ENCODE measurements at regions not wholly inside any gene's neighbourhood (a gene's known extent, or its start where the extent isn't known, plus 50 kb on each side); places are given as distances from the start of the nearest gene placed in this dataset.

DNA sequence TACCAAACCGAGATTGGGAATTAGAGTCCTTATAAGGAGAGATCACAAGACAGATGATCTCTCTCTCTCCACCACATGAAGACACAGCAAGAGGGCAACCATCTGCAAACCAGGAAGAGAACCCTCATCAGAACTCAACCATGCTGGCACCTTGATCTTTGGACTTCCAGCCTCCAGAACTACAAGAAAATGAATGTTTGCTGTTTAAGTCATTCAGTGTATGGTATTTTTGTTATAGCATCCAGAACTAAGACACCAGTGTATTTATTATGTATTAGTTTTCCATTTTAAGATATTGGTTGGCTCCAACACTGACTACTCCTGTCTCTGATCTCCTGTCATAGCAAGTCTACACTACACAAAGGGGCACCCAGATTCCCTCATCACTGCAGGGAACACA is 86.9 kb downstream of the CCDC34 start:
- no peak for DNase-seq (ENCODE audit: low read depth, low spot score)
- Histone ChIP-seq H3K36me3 (ENCODE audit: insufficient read depth, low read length) (no peaks in the 10 kb centered on the region), H3K9ac (ENCODE audit: insufficient read length) (no peak overlapping the region), H3K27ac (no peak overlapping the region), H3K4me3 (no peak overlapping the region), H3K9me3 (ENCODE audit: low read depth, low read length) (no peaks in the 10 kb centered on the region)
- TF ChIP-seq EZH2 (IDR thresholded peaks at IDR 0.05) (no peak), POLR2AphosphoS5 (IDR thresholded peaks at IDR 0.05; ENCODE audit: borderline replicate concordance, low read depth, low read length) (no peak), FOXP2 (optimal IDR thresholded peaks at IDR 0.05; ENCODE audit: control extremely low read depth, extremely low read length, insufficient read depth) (no peak)

DNA sequence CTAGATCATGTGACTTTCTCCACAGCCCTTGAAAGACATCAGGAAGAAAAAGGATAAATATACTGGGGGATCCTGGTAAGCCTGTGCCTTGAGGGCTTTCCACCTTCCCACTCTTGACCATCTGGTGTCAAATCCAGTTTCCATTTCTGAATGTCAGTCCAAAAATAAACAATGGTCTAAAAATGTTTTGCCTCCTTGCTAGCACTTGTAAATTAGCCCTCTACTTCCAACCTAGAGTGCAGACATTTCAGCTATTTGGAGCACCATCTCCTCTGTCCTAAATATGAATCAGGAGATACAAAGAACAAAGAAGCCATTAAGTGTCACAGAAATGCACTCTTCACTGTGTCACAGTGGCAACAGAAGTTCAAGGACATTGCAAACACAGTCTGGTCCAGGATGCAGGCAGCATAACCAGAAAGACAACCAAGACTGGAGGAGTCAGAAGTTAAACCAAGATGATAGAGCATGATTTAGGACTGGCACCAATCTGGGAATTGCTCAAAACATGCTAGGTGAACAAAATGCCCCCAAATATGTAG is 88.1 kb downstream of the CCDC34 start:
- Histone ChIP-seq H3K27ac (no peak overlapping the region), H3K36me3 (ENCODE audit: insufficient read depth, low read length) (no peaks in the 10 kb centered on the region), H3K9me3 (ENCODE audit: low read depth, low read length) (no peaks in the 10 kb centered on the region), H3K4me3 (no peak overlapping the region), H3K9ac (ENCODE audit: insufficient read length) (no peak overlapping the region)
- no peak for TF ChIP-seq POLR2AphosphoS5 (IDR thresholded peaks at IDR 0.05; ENCODE audit: borderline replicate concordance, low read depth, low read length)
- TF ChIP-seq EZH2 (IDR thresholded peaks at IDR 0.05), result no peak
- TF ChIP-seq FOXP2 (optimal IDR thresholded peaks at IDR 0.05; ENCODE audit: control extremely low read depth, extremely low read length, insufficient read depth), result no peak
- no peak for DNase-seq (ENCODE audit: low read depth, low spot score)

DNA sequence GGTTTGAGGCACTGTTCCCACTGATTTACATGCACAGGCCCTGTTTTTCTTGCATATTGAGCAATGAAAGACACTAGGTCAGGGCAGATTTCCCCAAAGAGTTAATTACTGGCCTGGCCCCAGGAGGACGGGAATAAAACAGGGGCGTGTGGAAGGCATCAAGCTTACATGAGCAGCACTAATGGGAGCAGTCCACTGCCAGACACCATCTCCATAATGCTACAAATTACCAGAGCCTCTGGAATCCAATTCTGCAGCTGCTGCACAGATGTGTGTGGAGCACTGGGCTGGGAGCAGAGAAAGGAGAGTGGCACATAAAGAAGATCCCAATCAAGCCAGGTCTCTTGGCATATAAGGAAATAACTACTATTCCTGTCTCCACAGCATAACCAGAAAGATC is 96.9 kb downstream of the CCDC34 start:
- H3K9ac ChIP-seq (ENCODE audit: insufficient read length), result no peak overlapping the region
- no peak for DNase-seq (ENCODE audit: low read depth, low spot score)
- no peak overlapping the region for H3K4me3 ChIP-seq
- TF ChIP-seq POLR2AphosphoS5 (IDR thresholded peaks at IDR 0.05; ENCODE audit: borderline replicate concordance, low read depth, low read length), result no peak
- TF ChIP-seq FOXP2 (optimal IDR thresholded peaks at IDR 0.05; ENCODE audit: control extremely low read depth, extremely low read length, insufficient read depth), result no peak
- TF ChIP-seq EZH2 (IDR thresholded peaks at IDR 0.05), result no peak
- 0 out of 2 replicates have a peak, but pooled peaks cover 1% of the 10 kb centered on the region for H3K9me3 ChIP-seq (ENCODE audit: low read depth, low read length)
- no peaks in the 10 kb centered on the region for H3K36me3 ChIP-seq (ENCODE audit: insufficient read depth, low read length)
- H3K27ac ChIP-seq, result no peak overlapping the region

DNA sequence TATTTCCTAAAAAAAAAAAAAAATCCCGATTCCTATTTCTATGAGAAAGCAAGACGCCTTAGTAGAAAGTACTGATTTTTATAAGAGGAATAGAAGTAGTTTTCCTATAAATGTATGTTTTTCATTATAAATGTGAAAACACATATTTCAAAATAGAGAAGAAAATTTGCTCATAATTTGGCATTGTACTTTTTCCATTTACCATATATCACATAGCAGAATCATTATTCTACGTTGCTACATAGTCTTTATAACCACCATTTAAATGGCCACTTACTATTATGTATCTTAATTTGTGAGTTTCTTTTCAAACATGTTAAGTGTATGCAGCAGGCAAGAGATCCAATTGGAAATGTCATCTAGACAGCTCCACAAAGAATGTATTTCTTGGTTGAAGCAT is 99.0 kb downstream of the CCDC34 start:
- Histone ChIP-seq H3K4me3 (no peak overlapping the region), H3K27ac (no peak overlapping the region), H3K36me3 (ENCODE audit: insufficient read depth, low read length) (no peaks in the 10 kb centered on the region), H3K9ac (ENCODE audit: insufficient read length) (no peak overlapping the region), H3K9me3 (ENCODE audit: low read depth, low read length) (0 out of 2 replicates have a peak, but pooled peaks cover 4% of the 10 kb centered on the region)
- DNase-seq (ENCODE audit: low read depth, low spot score), result no peak
- TF ChIP-seq EZH2 (IDR thresholded peaks at IDR 0.05) (no peak), FOXP2 (optimal IDR thresholded peaks at IDR 0.05; ENCODE audit: control extremely low read depth, extremely low read length, insufficient read depth) (no peak), POLR2AphosphoS5 (IDR thresholded peaks at IDR 0.05; ENCODE audit: borderline replicate concordance, low read depth, low read length) (no peak)

DNA sequence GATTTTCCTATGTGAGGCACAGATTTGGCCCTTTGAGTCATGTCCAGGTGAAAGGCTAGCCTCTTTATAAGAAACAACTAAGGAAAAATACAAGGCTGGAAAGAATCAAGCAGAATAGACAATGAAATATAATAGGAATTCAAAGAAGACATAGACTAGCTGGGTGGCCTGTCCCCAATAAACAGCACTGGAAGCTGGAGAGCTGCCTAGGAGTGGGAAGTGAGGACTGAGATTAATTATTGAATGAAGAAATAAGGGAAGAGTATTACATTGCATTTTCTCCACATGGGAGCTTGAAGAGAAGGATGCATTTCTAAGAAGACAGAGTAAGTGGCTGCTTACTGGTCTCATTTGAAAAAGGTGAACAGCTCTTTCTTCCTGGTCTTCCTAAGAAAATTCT is 100.0 kb downstream of the CCDC34 start:
- DNase-seq (ENCODE audit: low read depth, low spot score), result no peak
- Histone ChIP-seq H3K27ac (no peak overlapping the region), H3K4me3 (no peak overlapping the region), H3K36me3 (ENCODE audit: insufficient read depth, low read length) (no peaks in the 10 kb centered on the region), H3K9me3 (ENCODE audit: low read depth, low read length) (0 out of 2 replicates have a peak, but pooled peaks cover 4% of the 10 kb centered on the region), H3K9ac (ENCODE audit: insufficient read length) (no peak overlapping the region)
- no peak for TF ChIP-seq EZH2 (IDR thresholded peaks at IDR 0.05)
- no peak for TF ChIP-seq FOXP2 (optimal IDR thresholded peaks at IDR 0.05; ENCODE audit: control extremely low read depth, extremely low read length, insufficient read depth)

DNA sequence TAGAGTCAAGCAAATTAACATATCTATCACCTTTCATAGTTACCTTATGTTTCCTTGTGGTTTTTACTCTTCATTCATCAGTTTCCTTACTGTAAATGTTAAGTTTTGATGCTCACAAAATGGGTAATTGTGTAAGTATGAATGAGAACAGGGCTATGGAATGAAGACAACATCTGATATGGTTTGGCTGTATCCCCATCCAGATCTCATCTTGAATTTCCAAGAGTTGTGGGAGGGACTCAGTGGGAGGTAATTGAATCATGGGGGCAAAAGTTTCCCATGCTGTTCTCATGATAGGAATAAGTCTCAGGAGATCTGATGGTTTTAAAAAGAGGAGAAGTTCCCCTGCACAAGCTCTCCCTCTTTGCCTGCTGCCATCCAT is 107.6 kb downstream of the CCDC34 start:
- H3K9me3 ChIP-seq (ENCODE audit: low read depth, low read length), result no peaks in the 10 kb centered on the region
- DNase-seq (ENCODE audit: low read depth, low spot score), result no peak
- TF ChIP-seq POLR2AphosphoS5 (IDR thresholded peaks at IDR 0.05; ENCODE audit: borderline replicate concordance, low read depth, low read length) (no peak), FOXP2 (optimal IDR thresholded peaks at IDR 0.05; ENCODE audit: control extremely low read depth, extremely low read length, insufficient read depth) (no peak), EZH2 (IDR thresholded peaks at IDR 0.05) (no peak)
- no peaks in the 10 kb centered on the region for H3K36me3 ChIP-seq (ENCODE audit: insufficient read depth, low read length)
- H3K27ac ChIP-seq, result no peak overlapping the region
- no peak overlapping the region for H3K9ac ChIP-seq (ENCODE audit: insufficient read length)
- H3K4me3 ChIP-seq, result no peak overlapping the region

DNA sequence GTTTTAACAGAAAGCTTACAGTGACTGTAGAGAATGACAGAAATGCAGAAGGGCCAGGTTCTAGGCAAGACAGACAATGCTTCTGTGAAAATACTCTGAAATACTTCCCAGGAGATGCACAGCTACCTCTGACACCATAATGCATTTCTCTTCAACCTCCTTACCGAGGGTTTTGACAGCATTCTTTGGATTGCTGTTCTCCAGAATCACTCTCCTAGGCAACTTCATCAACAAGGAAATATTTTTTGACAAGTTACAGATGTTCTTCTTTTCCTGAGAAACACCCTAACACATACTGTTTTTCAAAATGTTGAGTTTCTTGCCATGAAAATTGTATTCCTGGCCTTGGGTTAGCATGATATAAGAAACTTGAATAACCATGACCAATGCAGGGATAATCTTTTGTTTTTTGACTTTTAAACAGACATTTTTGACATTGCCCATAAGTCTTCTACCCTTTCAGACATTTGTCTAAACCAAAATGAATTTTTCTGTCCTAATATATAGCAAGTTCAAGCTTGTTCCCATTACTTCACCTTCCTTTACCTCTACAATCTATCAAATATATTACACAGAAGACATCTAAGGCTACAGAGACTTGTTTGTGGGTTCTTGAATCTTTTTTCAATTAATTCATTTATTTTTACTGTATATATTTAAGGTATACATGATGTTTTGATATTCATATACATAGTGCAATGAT is 108.1 kb downstream of the CCDC34 start:
- DNase-seq (ENCODE audit: low read depth, low spot score), result no peak
- H3K9me3 ChIP-seq (ENCODE audit: low read depth, low read length), result no peaks in the 10 kb centered on the region
- TF ChIP-seq FOXP2 (optimal IDR thresholded peaks at IDR 0.05; ENCODE audit: control extremely low read depth, extremely low read length, insufficient read depth) (no peak), POLR2AphosphoS5 (IDR thresholded peaks at IDR 0.05; ENCODE audit: borderline replicate concordance, low read depth, low read length) (no peak)

DNA sequence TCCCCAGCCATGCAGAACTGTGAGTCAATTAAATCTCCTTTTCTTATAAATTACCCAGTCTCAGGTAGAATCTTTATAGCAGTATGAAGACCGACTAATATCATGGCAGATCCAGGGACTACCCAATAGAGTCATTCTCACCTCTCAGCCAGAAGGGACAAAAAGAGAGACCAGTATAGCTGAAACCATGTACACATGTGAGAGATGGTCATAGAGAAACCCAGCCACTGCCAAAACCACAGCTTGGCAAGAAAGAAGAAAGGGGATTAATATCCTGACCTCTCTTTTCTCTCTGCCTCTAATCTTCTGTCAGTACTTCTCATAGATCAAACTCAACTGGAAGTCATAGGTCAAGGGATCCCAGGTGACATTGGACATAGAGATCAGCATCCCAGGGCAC is 109.8 kb downstream of the CCDC34 start:
- Histone ChIP-seq H3K36me3 (ENCODE audit: insufficient read depth, low read length) (no peaks in the 10 kb centered on the region), H3K9me3 (ENCODE audit: low read depth, low read length) (no peaks in the 10 kb centered on the region), H3K4me3 (no peak overlapping the region), H3K27ac (no peak overlapping the region), H3K9ac (ENCODE audit: insufficient read length) (no peak overlapping the region)
- TF ChIP-seq EZH2 (IDR thresholded peaks at IDR 0.05), result no peak
- TF ChIP-seq POLR2AphosphoS5 (IDR thresholded peaks at IDR 0.05; ENCODE audit: borderline replicate concordance, low read depth, low read length), result no peak
- no peak for TF ChIP-seq FOXP2 (optimal IDR thresholded peaks at IDR 0.05; ENCODE audit: control extremely low read depth, extremely low read length, insufficient read depth)
- no peak for DNase-seq (ENCODE audit: low read depth, low spot score)

More for the DNA sequence above, 108.1 kb downstream of the CCDC34 start:
- H3K9ac ChIP-seq (ENCODE audit: insufficient read length), result no peak overlapping the region
- no peaks in the 10 kb centered on the region for H3K36me3 ChIP-seq (ENCODE audit: insufficient read depth, low read length)
- H3K4me3 ChIP-seq, result no peak overlapping the region
- H3K27ac ChIP-seq, result no peak overlapping the region

All from SK-N-MC (cell line).